Choroid plexus epithelial cell (primary cell): ENCODE measurements at regions not wholly inside any gene's neighbourhood (a gene's known extent, or its start where the extent isn't known, plus 50 kb on each side); places are given as distances from the start of the nearest gene placed in this dataset.

Experiments used
- DNase-seq: peaks from one replicate; pipeline ENCODE4 v3.0.0-alpha.2; 2010; ENCODE audit warnings: low read depth
- H3K4me3 ChIP-seq: 2 replicates; pipeline ENCODE4 v1.5.1; 2011; ENCODE audit warnings: low read depth, mild to moderate bottlenecking, control low read depth, low read length, moderate library complexity
- TF ChIP-seq, protein P1 (sequence below): conservative IDR thresholded peaks from 2 replicates; pipeline ENCODE4 v1.5.1; 2011; ENCODE audit warnings: low read depth, mild to moderate bottlenecking, control low read depth, inconsistent platforms, low read length, moderate library complexity

DNA sequence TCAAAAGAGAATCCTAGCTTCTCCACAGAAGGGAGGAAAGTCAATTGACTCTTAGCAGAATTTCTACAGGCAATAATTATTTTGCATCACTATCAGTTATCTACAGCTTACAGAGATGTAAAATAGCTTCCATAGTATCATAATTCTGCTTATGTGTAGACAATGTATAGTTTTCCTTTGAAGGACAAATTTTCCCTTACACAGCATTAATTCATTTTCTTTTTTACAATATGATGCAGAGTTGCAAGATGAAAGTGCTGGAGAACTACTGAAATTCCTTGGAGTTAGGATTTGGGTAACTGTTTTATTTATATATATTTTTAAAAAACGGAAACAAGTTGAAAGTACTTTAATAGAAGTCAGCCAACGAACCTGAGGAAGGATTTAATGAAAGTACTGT, 111.0 kb upstream of the CPHXL start:
- TF ChIP-seq, protein P1, sequence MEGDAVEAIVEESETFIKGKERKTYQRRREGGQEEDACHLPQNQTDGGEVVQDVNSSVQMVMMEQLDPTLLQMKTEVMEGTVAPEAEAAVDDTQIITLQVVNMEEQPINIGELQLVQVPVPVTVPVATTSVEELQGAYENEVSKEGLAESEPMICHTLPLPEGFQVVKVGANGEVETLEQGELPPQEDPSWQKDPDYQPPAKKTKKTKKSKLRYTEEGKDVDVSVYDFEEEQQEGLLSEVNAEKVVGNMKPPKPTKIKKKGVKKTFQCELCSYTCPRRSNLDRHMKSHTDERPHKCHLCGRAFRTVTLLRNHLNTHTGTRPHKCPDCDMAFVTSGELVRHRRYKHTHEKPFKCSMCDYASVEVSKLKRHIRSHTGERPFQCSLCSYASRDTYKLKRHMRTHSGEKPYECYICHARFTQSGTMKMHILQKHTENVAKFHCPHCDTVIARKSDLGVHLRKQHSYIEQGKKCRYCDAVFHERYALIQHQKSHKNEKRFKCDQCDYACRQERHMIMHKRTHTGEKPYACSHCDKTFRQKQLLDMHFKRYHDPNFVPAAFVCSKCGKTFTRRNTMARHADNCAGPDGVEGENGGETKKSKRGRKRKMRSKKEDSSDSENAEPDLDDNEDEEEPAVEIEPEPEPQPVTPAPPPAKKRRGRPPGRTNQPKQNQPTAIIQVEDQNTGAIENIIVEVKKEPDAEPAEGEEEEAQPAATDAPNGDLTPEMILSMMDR, result no peak
- no peak for DNase-seq
- no peak overlapping the region for H3K4me3 ChIP-seq

DNA sequence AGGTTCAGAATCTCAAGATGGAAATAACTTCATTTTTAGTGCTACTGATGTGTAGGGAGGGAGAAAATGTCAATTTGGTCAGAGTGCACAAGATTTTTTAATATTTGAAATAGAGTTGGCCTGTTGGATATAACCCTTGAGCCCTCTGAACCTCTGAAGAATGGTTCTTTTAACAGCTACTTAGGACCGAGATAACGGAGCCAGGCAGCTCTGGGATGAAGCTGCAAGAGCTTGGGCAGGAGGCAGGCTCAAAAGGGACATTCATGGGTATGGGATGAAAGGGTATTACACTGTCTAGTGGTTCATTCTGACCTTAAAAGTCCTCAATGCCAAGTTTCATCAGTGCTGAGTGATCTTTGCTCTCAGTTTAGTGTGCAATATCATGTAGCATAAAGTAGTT, 111.4 kb upstream of the CPHXL start:
- TF ChIP-seq, protein P1, result no peak
- DNase-seq, result no peak
- no peak overlapping the region for H3K4me3 ChIP-seq

DNA sequence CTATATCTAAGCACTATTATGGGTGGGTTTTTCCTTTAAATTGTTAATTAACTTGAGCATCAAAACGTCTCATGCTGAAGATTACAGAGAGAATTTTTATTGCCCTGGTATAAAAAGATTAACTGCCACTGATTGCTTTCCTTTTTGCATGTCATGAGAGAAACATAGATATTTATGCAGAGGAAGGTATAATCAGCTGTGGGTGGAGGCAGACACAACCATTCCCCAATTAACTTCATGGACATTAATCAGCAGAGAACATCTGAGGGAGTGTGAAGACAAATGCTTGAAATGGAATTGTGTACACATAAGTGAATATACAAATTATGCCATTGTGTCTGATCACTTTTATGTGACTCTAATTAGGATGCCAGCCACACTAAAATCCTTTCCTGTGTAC, 115.2 kb upstream of the CPHXL start:
- TF ChIP-seq, protein P1, result no peak
- no peak for DNase-seq
- H3K4me3 ChIP-seq, result no peak overlapping the region

DNA sequence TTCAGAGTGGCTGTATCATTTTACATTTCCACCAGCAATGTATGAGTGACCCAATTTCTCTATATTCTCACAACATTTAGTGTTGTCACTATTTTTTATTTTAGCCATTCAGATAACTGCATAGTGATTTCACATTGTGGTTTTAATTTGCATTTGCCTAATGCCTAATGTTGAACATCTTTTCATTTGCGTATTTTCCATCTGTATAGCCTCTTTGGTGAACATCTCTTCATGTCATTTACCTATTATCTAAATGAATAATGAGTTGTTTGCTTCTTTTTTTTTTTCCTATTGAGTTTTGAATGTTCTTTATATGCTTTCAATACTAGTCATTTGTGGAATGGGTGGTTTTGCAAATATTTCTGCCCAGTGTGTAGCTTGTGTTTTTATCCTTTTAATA, 120.9 kb upstream of the CPHXL start:
- TF ChIP-seq, protein P1, result no peak

DNA sequence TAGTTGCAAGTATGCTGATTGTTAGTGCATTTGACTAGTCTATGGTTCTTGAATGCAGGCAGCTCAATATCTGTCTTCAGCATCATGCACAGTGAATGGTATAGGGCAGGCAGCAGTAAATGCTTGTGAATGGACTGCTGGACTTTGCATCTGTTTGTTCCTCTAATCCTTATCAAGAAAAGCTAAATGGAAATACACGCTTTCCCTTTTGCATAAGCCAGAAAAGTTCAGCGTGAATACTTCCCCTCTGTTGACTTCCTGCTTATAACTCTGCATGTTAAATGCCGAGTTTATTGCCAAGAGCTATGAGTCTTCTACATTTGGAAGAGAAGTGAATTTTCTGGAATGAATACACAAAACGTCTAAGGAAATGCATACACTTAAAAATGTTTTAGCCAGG, 127.9 kb upstream of the CPHXL start:
- TF ChIP-seq, protein P1, result no peak
- no peak overlapping the region for H3K4me3 ChIP-seq
- no peak for DNase-seq

More for the DNA sequence above, 120.9 kb upstream of the CPHXL start:
- no peak overlapping the region for H3K4me3 ChIP-seq
- no peak for DNase-seq

DNA sequence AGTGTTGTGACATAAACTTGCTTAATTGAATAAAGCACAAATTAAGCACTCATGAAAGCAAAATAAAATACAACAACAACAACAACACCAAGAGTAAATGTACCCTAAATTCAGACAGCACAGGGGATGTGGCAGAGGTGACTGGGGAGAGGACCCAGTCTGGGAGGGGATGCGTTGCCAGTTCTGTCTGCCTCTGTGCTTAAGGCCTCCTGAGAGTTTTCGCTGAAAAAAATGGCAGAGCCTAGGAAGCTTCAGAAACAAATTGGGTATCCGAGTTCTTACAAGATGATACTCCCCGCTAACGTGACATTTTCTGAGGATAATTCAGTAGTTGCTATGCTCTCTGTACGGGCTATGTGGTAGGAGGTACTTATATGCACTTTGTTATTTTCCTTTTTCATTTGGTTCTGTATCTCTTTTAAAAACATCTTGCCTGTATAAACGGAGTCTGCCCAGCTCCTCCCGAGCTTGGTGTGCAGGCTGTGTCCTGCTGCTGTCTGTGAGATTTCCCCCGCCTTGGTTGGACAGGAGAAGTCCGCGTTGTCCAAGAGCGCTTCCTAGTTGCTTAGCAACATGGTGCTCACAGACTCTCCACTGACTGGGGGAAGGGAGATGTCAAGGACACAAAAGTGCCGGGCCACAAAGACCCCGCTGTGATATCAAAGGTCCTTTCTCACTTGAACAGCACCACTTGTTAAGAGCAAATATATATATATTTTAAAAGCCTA, 134.2 kb upstream of the CPHXL start:
- no peak overlapping the region for H3K4me3 ChIP-seq
- DNase-seq, result no peak
- TF ChIP-seq, protein P1, result no peak
